Left lung (tissue), 4 donors: ENCODE measurements at regions not wholly inside any gene's neighbourhood (a gene's known extent, or its start where the extent isn't known, plus 50 kb on each side); places are given as distances from the start of the nearest gene placed in this dataset.
A peak's percentile ranks its signal among the peaks of the same experiment; 100 is the strongest.

Experiments used
- ATAC-seq: fragments of 200-7000 bp; cut with Tn5 transposase; one replicate; pipeline ENCODE4 v1.9.1; 2020; ENCODE audit warnings: moderate library complexity
- DNase-seq, 4 donors: peaks; one replicate each; pipeline ENCODE4 v3.0.0-alpha.2; 2013 to 2020
- H3K27ac ChIP-seq, 2 donors: fragments of 200-600 bp; sonication (generic) in 1 of 2; one replicate each; pipeline versions ENCODE4 v1.5.0 to v1.8.0; 2020 to 2021
- H3K27me3 ChIP-seq, 2 donors: fragments of 200-600 bp; sonication (generic) in 1 of 2; one replicate each; pipeline versions ENCODE4 v1.5.0 to v1.8.0; 2020 to 2021
- H3K36me3 ChIP-seq, 2 donors: fragments of 200-600 bp; sonication (generic) in 1 of 2; one replicate each; pipeline versions ENCODE4 v1.5.0 to v1.8.0; 2020 to 2021
- H3K4me1 ChIP-seq, 2 donors: fragments of 200-600 bp; one replicate each; pipeline ENCODE4 v1.8.0; 2021
- H3K4me3 ChIP-seq, 2 donors: fragments of 200-600 bp; sonication (generic) in 1 of 2; one replicate each; pipeline versions ENCODE4 v1.5.0 to v1.8.0; 2020 to 2021; ENCODE audit warnings: mild to moderate bottlenecking in 1 of 2
- H3K9me3 ChIP-seq, 2 donors: fragments of 200-600 bp; sonication (generic) in 1 of 2; one replicate each; pipeline versions ENCODE4 v1.5.0 to v1.8.0; 2020 to 2021
- CTCF ChIP-seq, 2 donors: fragments of 200-600 bp; sonication (generic) in 1 of 2; IDR thresholded peaks; one replicate each; pipeline versions ENCODE4 v1.5.0 to v1.8.0; 2021; ENCODE audit warnings: antibody characterized with exemption in 2 of 2
- intact Hi-C, 2 donors: fragments of 100-400 bp; cut with DNase I; formaldehyde crosslinking; loops; one replicate each; pipeline versions ENCODE4 v1.11.2 to v1.14.2; 2022
- donor health status: DM: no; HTN: yes; CAD: no.
- donor health status: DM: no; HTN: no; CAD: no.

GRCh38 chrY:7308816-7309215 is 397.3 kb upstream of the AMELY start:
- no peak for TF ChIP-seq CTCF (IDR thresholded peaks at IDR 0.05)
- Histone ChIP-seq H3K4me3 (no peak overlapping the region), H3K9me3 (no peaks in the 10 kb centered on the region), H3K4me1 (no peaks in the 10 kb centered on the region), H3K27ac (no peak overlapping the region), H3K27me3 (no peaks in the 10 kb centered on the region), H3K36me3 (peaks cover 0 to 21% of the 10 kb centered on the region in 2 donors)
- intact Hi-C loops: no loop called here
- DNase-seq: no peak
- ATAC-seq: no peak

GRCh38 chrY:7302306-7302705 is 390.8 kb upstream of the AMELY start:
- no peak for ATAC-seq
- H3K9me3 ChIP-seq: no peaks in the 10 kb centered on the region
- no peaks in the 10 kb centered on the region for H3K27me3 ChIP-seq
- no peak overlapping the region for H3K4me3 ChIP-seq
- no peak for DNase-seq
- no peak overlapping the region for H3K27ac ChIP-seq
- intact Hi-C loops: no loop called here
- no peak for TF ChIP-seq CTCF (IDR thresholded peaks at IDR 0.05)
- peaks cover 0 to 21% of the 10 kb centered on the region in 2 donors for H3K36me3 ChIP-seq
- peaks cover 0 to 8% of the 10 kb centered on the region in 2 donors for H3K4me1 ChIP-seq

GRCh38 chrY:7299960-7300359 is 388.4 kb upstream of the AMELY start:
- peak overlapping the region in 1 of 2 donors; percentile 18 for H3K27ac ChIP-seq
- no peak for ATAC-seq
- H3K27me3 ChIP-seq: no peaks in the 10 kb centered on the region
- DNase-seq: no peak
- TF ChIP-seq CTCF (IDR thresholded peaks at IDR 0.05): no peak
- H3K36me3 ChIP-seq: peaks cover 0 to 8% of the 10 kb centered on the region in 2 donors
- intact Hi-C loops: no loop called here
- H3K4me1 ChIP-seq: peaks cover 0 to 8% of the 10 kb centered on the region in 2 donors
- no peak overlapping the region for H3K4me3 ChIP-seq
- no peaks in the 10 kb centered on the region for H3K9me3 ChIP-seq

GRCh38 chrY:7292113-7292512 is 380.6 kb upstream of the AMELY start:
- intact Hi-C loops: no loop called here
- Histone ChIP-seq H3K36me3 (no peaks in the 10 kb centered on the region), H3K4me3 (no peak overlapping the region), H3K9me3 (no peaks in the 10 kb centered on the region), H3K4me1 (peaks cover 0 to 16% of the 10 kb centered on the region in 2 donors), H3K27me3 (no peaks in the 10 kb centered on the region), H3K27ac (no peak overlapping the region)
- no peak for TF ChIP-seq CTCF (IDR thresholded peaks at IDR 0.05)
- ATAC-seq (no peak), DNase-seq (no peak)

GRCh38 chrY:7289889-7290833 is 378.6 kb upstream of the AMELY start:
- H3K36me3 ChIP-seq: no peaks in the 10 kb centered on the region
- no peak for DNase-seq
- intact Hi-C loops: no loop called here

More at GRCh38 chrY:7289889-7290833, 378.6 kb upstream of the AMELY start:
- Histone ChIP-seq H3K27ac (peak overlapping the region in 1 of 2 donors; percentile 73), H3K4me3 (no peak overlapping the region), H3K27me3 (no peaks in the 10 kb centered on the region), H3K4me1 (peaks cover 0 to 16% of the 10 kb centered on the region in 2 donors), H3K9me3 (no peaks in the 10 kb centered on the region)
- no peak for ATAC-seq
- TF ChIP-seq CTCF (IDR thresholded peaks at IDR 0.05): no peak
